Glutamatergic neuron (in vitro differentiated cells): ENCODE measurements at regions not wholly inside any gene's neighbourhood (a gene's known extent, or its start where the extent isn't known, plus 50 kb on each side); places are given as distances from the start of the nearest gene placed in this dataset.

Experiments
- DNase-seq: peaks from one replicate; pipeline ENCODE4 v3.0.0; 2022
- H3K27ac Mint-ChIP-seq: one replicate; pipeline ENCODE4 v1.8.0; 2020; ENCODE audit warnings: mild to moderate bottlenecking, mixed read lengths, inconsistent platforms; ENCODE audit not compliant: unreplicated experiment
- H3K27me3 Mint-ChIP-seq: one replicate; pipeline ENCODE4 v1.8.0; 2020; ENCODE audit warnings: mild to moderate bottlenecking, moderate library complexity, mixed read lengths, inconsistent platforms; ENCODE audit not compliant: unreplicated experiment
- H3K36me3 Mint-ChIP-seq: one replicate; pipeline ENCODE4 v1.8.0; 2020; ENCODE audit warnings: mild to moderate bottlenecking, mixed read lengths, inconsistent platforms; ENCODE audit not compliant: unreplicated experiment
- H3K4me1 Mint-ChIP-seq: one replicate; pipeline ENCODE4 v1.8.0; 2020; ENCODE audit warnings: mild to moderate bottlenecking, low read depth, mixed read lengths, inconsistent platforms; ENCODE audit not compliant: unreplicated experiment
- H3K4me3 Mint-ChIP-seq: one replicate; pipeline ENCODE4 v1.8.0; 2020; ENCODE audit warnings: mild to moderate bottlenecking, mixed read lengths, inconsistent platforms; ENCODE audit not compliant: unreplicated experiment
- H3K9me3 Mint-ChIP-seq: one replicate; pipeline ENCODE4 v1.8.0; 2020; ENCODE audit warnings: mild to moderate bottlenecking, moderate library complexity, mixed read lengths, inconsistent platforms; ENCODE audit not compliant: unreplicated experiment
- CTCF ChIP-seq: fragments of 200-600 bp; sonication (generic); IDR thresholded peaks from one replicate; pipeline ENCODE4 v1.5.0; 2021; ENCODE audit not compliant: partially characterized antibody, unreplicated experiment

DNA sequence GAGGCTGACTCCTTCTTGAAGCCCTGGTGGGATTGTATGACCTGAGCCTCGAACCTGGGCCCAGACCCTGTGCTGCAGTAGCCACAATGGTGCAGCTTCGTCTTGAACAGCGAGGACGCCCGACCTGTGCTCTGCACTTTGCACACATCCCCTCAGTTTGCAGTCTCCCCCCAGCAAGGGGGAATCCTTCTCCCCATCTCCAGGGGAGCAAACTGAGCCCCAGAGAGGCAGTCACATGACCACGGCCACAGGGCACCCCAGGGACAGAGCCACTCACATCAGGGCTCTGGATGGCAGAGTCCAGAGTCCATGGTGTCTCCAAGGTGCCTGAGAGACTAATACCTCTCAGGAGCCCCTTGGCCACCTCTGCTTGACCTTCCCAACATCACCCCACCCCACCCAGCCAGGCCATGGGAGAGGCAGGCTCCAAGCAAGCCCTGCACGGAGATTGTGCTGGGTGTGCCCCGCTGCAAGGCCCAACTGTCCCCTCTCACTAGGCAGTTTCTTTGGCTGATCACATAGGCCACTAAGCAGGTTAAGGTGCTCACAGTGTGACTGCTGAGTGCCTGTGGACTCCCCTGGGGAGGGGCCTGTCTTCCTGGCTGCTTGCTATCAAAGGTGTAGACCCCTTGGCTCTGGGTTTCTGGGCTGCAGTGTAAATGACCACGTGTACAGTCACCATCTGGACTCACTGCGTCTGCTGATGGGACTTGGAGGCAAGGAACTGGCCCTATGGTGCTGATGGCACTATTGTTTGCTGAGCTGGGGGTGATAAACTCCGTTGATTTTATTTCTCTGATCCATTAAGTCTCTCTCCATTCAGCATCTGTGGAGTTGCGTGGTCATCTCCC lies 398.1 kb downstream of the MATN1 start:
- peaks cover 6% of the 10 kb centered on the region for H3K27me3 Mint-ChIP-seq
- H3K9me3 Mint-ChIP-seq: peaks cover 5% of the 10 kb centered on the region
- H3K4me1 Mint-ChIP-seq: peaks cover 21% of the 10 kb centered on the region
- no peak for DNase-seq
- H3K4me3 Mint-ChIP-seq: no peak overlapping the region
- H3K27ac Mint-ChIP-seq: no peak overlapping the region
- no peak for TF ChIP-seq CTCF
- H3K36me3 Mint-ChIP-seq: no peaks in the 10 kb centered on the region

DNA sequence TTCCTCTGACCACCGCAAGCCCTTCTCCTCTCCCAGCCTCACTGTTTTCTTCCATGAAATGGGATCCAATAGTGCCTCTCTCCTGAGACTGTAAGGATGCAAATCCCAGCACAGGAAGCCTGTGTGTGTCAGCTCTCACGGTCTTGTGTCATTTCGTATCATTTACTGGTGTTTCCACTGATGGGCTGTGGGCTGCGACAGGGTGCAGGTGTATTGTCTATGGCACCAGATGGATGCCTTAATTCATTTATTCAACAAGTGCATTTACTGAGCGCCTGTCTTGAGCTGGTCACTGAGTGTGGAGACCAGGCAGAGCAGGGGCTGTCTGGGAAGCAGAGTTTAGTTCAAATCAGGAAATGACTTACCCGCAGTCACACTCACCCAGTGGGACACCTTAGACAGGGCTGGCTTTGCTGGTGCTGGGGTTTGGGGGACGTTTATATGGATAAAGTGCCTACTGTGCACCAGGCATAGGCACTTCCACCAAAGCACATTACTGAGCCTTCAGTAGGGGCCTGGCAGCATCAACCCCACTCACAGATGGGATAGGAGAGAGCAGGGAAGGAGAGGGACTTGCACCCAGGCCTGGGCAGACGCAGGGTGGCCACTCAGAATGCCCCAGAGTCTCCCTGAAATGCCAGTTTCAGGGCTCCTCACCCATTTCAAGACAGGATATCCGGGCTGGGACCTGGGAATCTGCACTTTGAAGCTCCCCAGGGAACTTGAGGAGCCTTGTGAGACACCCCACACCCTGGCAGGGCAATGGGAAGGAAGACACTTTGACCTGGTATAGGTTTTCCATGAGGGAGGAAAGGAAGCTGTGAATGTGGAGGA lies 398.9 kb downstream of the MATN1 start:
- DNase-seq: no peak
- no peak for TF ChIP-seq CTCF
- peaks cover 4% of the 10 kb centered on the region for H3K27me3 Mint-ChIP-seq
- H3K9me3 Mint-ChIP-seq: peaks cover 5% of the 10 kb centered on the region
- no peaks in the 10 kb centered on the region for H3K36me3 Mint-ChIP-seq
- peaks cover 21% of the 10 kb centered on the region for H3K4me1 Mint-ChIP-seq
- no peak overlapping the region for H3K4me3 Mint-ChIP-seq
- no peak overlapping the region for H3K27ac Mint-ChIP-seq

GRCh38 chr1:30323841-30324240 lies 399.5 kb downstream of the MATN1 start:
- Mint-ChIP-seq H3K4me1 (peaks cover 21% of the 10 kb centered on the region), H3K4me3 (no peak overlapping the region), H3K9me3 (peaks cover 5% of the 10 kb centered on the region), H3K36me3 (no peaks in the 10 kb centered on the region), H3K27me3 (peaks cover 4% of the 10 kb centered on the region), H3K27ac (no peak overlapping the region)
- TF ChIP-seq CTCF: no peak
- no peak for DNase-seq

GRCh38 chr1:30323352-30323751 lies 400.0 kb downstream of the MATN1 start:
- H3K4me1 Mint-ChIP-seq: peaks cover 21% of the 10 kb centered on the region
- H3K4me3 Mint-ChIP-seq: no peak overlapping the region
- no peak overlapping the region for H3K27ac Mint-ChIP-seq
- peaks cover 4% of the 10 kb centered on the region for H3K27me3 Mint-ChIP-seq
- no peak for DNase-seq
- peaks cover 5% of the 10 kb centered on the region for H3K9me3 Mint-ChIP-seq
- no peak for TF ChIP-seq CTCF
- H3K36me3 Mint-ChIP-seq: no peaks in the 10 kb centered on the region
